Esophagus squamous epithelium (tissue), 4 donors: ENCODE measurements at regions not wholly inside any gene's neighbourhood (a gene's known extent, or its start where the extent isn't known, plus 50 kb on each side); places are given as distances from the start of the nearest gene placed in this dataset.

Experiments
- POLR2A ChIP-seq, 4 donors: fragments of 450-650 bp; IDR thresholded peaks; one replicate each; pipeline ENCODE4 v1.6.1; 2017; ENCODE audit warnings: antibody characterized with exemption in 4 of 4, mild to moderate bottlenecking in 4 of 4, moderate library complexity in 3 of 4
- TF ChIP-seq, protein P1 (sequence below), 6 experiments: fragments of 450-650 bp in 4 of 6; fragments of 200-600 bp in 2 of 6; sonication (generic) in 2 of 6; IDR thresholded peaks; one replicate each; pipeline ENCODE4 v1.5.1; 2016 to 2019; ENCODE audit warnings: antibody characterized with exemption in 6 of 6, mild to moderate bottlenecking in 4 of 6, moderate library complexity in 4 of 6

DNA sequence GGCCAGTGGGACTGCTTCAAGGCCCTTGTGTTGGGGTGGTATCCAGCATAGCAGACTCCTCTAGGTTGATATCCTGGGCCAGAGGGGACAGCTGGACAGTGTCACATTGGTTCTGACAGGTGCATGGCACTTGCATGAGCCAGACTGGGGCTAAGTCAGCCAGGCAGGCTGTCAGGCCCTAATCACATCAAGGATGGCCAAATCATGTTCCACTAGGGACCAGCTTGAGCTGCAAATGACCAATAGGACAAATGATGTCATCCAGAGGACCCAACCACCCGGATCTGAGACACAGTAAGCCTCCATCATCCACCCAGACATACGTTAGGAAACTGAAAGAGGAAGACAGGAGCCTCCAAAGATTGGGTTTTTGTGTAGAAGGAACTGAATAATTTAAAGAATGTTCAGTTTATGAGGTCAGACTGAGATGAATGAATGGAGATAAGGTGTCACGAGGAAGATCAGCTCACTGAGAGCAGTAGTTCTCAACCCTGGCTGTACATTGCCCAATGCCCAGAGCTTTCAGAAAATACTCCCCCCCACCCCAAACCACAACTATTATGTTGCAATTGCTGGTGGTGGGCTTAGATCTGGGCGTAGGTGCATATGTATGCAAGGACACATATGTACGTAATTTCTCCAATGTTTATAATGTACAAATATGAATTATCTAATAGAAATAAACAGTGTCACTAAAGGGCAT lies 75.2 kb upstream of the INHBA start:
- TF ChIP-seq, protein P1, sequence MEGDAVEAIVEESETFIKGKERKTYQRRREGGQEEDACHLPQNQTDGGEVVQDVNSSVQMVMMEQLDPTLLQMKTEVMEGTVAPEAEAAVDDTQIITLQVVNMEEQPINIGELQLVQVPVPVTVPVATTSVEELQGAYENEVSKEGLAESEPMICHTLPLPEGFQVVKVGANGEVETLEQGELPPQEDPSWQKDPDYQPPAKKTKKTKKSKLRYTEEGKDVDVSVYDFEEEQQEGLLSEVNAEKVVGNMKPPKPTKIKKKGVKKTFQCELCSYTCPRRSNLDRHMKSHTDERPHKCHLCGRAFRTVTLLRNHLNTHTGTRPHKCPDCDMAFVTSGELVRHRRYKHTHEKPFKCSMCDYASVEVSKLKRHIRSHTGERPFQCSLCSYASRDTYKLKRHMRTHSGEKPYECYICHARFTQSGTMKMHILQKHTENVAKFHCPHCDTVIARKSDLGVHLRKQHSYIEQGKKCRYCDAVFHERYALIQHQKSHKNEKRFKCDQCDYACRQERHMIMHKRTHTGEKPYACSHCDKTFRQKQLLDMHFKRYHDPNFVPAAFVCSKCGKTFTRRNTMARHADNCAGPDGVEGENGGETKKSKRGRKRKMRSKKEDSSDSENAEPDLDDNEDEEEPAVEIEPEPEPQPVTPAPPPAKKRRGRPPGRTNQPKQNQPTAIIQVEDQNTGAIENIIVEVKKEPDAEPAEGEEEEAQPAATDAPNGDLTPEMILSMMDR (IDR thresholded peaks at IDR 0.05): no peak
- no peak for TF ChIP-seq POLR2A (IDR thresholded peaks at IDR 0.05)
